Hepatocyte (in vitro differentiated cells): ENCODE measurements at regions not wholly inside any gene's neighbourhood (a gene's known extent, or its start where the extent isn't known, plus 50 kb on each side); places are given as distances from the start of the nearest gene placed in this dataset.

Experiments
- DNase-seq: peaks from one replicate; pipeline ENCODE4 v3.0.0-alpha.2; 2016; ENCODE audit warnings: low spot score
- H2AFZ ChIP-seq: fragments of 200-600 bp; sonication (generic); 2 replicates; pipeline ENCODE4 v1.6.0; 2016; ENCODE audit warnings: antibody characterized with exemption, mild to moderate bottlenecking
- H3K27ac ChIP-seq: fragments of 200-600 bp; sonication (generic); 2 replicates; pipeline ENCODE4 v1.5.1; 2016; ENCODE audit warnings: mild to moderate bottlenecking
- H3K27me3 ChIP-seq: fragments of 200-600 bp; sonication (generic); 2 replicates; pipeline ENCODE4 v1.6.1; 2016
- H3K36me3 ChIP-seq: fragments of 200-600 bp; sonication (generic); replicated peaks from 2 replicates; pipeline ENCODE4 v1.5.1; 2016; ENCODE audit warnings: low read depth; ENCODE audit not compliant: insufficient read depth
- H3K4me1 ChIP-seq: fragments of 200-600 bp; sonication (generic); 2 replicates; pipeline ENCODE4 v1.5.1; 2016; ENCODE audit warnings: mild to moderate bottlenecking, moderate library complexity; ENCODE audit not compliant: insufficient read depth
- H3K4me2 ChIP-seq: fragments of 200-600 bp; sonication (generic); 2 replicates; pipeline ENCODE4 v1.6.0; 2016
- H3K4me3 ChIP-seq: fragments of 200-600 bp; sonication (generic); 2 replicates; pipeline ENCODE4 v1.5.1; 2016; ENCODE audit warnings: mild to moderate bottlenecking
- H3K79me2 ChIP-seq: fragments of 200-600 bp; sonication (generic); 2 replicates; pipeline ENCODE4 v1.6.0; 2017; ENCODE audit warnings: mild to moderate bottlenecking
- H3K9me2 ChIP-seq: fragments of 200-600 bp; sonication (generic); replicated peaks from 2 replicates; pipeline ENCODE4 v1.6.0; 2017; ENCODE audit warnings: mild to moderate bottlenecking; ENCODE audit not compliant: insufficient read depth
- H3K9me3 ChIP-seq: fragments of 200-600 bp; sonication (generic); 2 replicates; pipeline ENCODE4 v1.5.1; 2016; ENCODE audit warnings: low read depth, mild to moderate bottlenecking
- H4K20me1 ChIP-seq: fragments of 200-600 bp; sonication (generic); 2 replicates; pipeline ENCODE4 v1.6.0; 2016; ENCODE audit warnings: mild to moderate bottlenecking; ENCODE audit not compliant: insufficient read depth, poor library complexity, severe bottlenecking
- CTCF ChIP-seq: fragments of 200-600 bp; sonication (generic); IDR thresholded peaks from 2 replicates; pipeline ENCODE4 v1.5.1; 2016; ENCODE audit warnings: antibody characterized with exemption, mild to moderate bottlenecking; ENCODE audit not compliant: poor library complexity
- EZH2 ChIP-seq: fragments of 200-600 bp; sonication (generic); IDR thresholded peaks from 2 replicates; pipeline ENCODE4 v1.6.1; 2016; ENCODE audit warnings: antibody characterized with exemption, mild to moderate bottlenecking, borderline replicate concordance
- EZH2phosphoT487 ChIP-seq: fragments of 200-600 bp; sonication (generic); IDR thresholded peaks from one replicate; pipeline ENCODE4 v1.6.1; 2018; ENCODE audit warnings: antibody characterized with exemption, mild to moderate bottlenecking, low read depth, moderate library complexity; ENCODE audit not compliant: unreplicated experiment, severe bottlenecking
- WGBS: methylation state at CpG from one replicate; pipeline ENCODE4 v1.1.6; 2016; ENCODE audit warnings: low lambda C conversion rate; ENCODE audit errors: missing lambda C conversion rate; 5-methylcytosine and 5-hydroxymethylcytosine counted together

GRCh38 chr4:14022456-14022855, 394.9 kb upstream of the BOD1L1 start:
- DNase-seq: no peak
- 19% methylated on average over 1 of the region's 1 CpG for WGBS
- H3K79me2 ChIP-seq: no peaks in the 10 kb centered on the region
- H3K4me3 ChIP-seq: no peak overlapping the region
- no peaks in the 10 kb centered on the region for H3K9me3 ChIP-seq
- no peaks in the 10 kb centered on the region for H3K36me3 ChIP-seq
- no peak overlapping the region for H3K4me2 ChIP-seq
- TF ChIP-seq CTCF: no peak
- no peak for TF ChIP-seq EZH2
- TF ChIP-seq EZH2phosphoT487: no peak
- no peaks in the 10 kb centered on the region for H3K27me3 ChIP-seq
- peaks cover 9% of the 10 kb centered on the region for H3K4me1 ChIP-seq
- no peaks in the 10 kb centered on the region for H4K20me1 ChIP-seq
- no peaks in the 10 kb centered on the region for H3K9me2 ChIP-seq
- H3K27ac ChIP-seq: no peak overlapping the region
- no peak overlapping the region for H2AFZ ChIP-seq

GRCh38 chr4:14023036-14023435, 395.5 kb upstream of the BOD1L1 start:
- no peak overlapping the region for H3K4me2 ChIP-seq

GRCh38 chr4:14023896-14024295, 396.4 kb upstream of the BOD1L1 start:
- Histone ChIP-seq H3K79me2 (no peaks in the 10 kb centered on the region), H3K4me1 (peaks cover 6% of the 10 kb centered on the region), H4K20me1 (no peaks in the 10 kb centered on the region), H3K36me3 (no peaks in the 10 kb centered on the region), H3K27ac (peak overlapping the region; percentile 44), H3K9me2 (no peaks in the 10 kb centered on the region), H3K27me3 (no peaks in the 10 kb centered on the region), H3K9me3 (no peaks in the 10 kb centered on the region), H3K4me2 (no peak overlapping the region), H2AFZ (no peak overlapping the region), H3K4me3 (no peak overlapping the region)
- no peak for DNase-seq
- no peak for TF ChIP-seq CTCF
- no peak for TF ChIP-seq EZH2phosphoT487
- no peak for TF ChIP-seq EZH2
- WGBS: 83% methylated on average over 1 of the region's 1 CpG

More at GRCh38 chr4:14023036-14023435, 395.5 kb upstream of the BOD1L1 start:
- Histone ChIP-seq H3K27ac (peak overlapping the region; percentile 44), H3K9me3 (no peaks in the 10 kb centered on the region), H2AFZ (no peak overlapping the region), H3K79me2 (no peaks in the 10 kb centered on the region), H3K4me1 (peaks cover 7% of the 10 kb centered on the region), H3K27me3 (no peaks in the 10 kb centered on the region), H3K36me3 (no peaks in the 10 kb centered on the region), H3K4me3 (no peak overlapping the region), H3K9me2 (no peaks in the 10 kb centered on the region), H4K20me1 (no peaks in the 10 kb centered on the region)
- 81% methylated on average over 3 of the region's 3 CpGs for WGBS
- DNase-seq: no peak
- TF ChIP-seq EZH2: no peak

GRCh38 chr4:14025111-14025510, 397.6 kb upstream of the BOD1L1 start:
- WGBS: 70% methylated on average over 5 of the region's 5 CpGs
- Histone ChIP-seq H3K9me2 (no peaks in the 10 kb centered on the region), H3K4me2 (no peak overlapping the region), H3K27ac (no peak overlapping the region), H3K4me1 (peaks cover 6% of the 10 kb centered on the region), H3K4me3 (no peak overlapping the region), H3K9me3 (no peaks in the 10 kb centered on the region), H4K20me1 (no peaks in the 10 kb centered on the region), H3K27me3 (peaks cover 3% of the 10 kb centered on the region), H3K36me3 (no peaks in the 10 kb centered on the region), H2AFZ (no peak overlapping the region), H3K79me2 (no peaks in the 10 kb centered on the region)
- DNase-seq: no peak
- TF ChIP-seq CTCF (no peak), EZH2 (no peak)
